CD4-positive, alpha-beta memory T cell (primary cell): ENCODE measurements at regions not wholly inside any gene's neighbourhood (a gene's known extent, or its start where the extent isn't known, plus 50 kb on each side); places are given as distances from the start of the nearest gene placed in this dataset.

Experiments
- CTCF ChIA-PET: fragments of 350-600 bp; sonication (Branson Sonifier 250); formaldehyde crosslinking; loops from one replicate; lab custom pipeline; 2021; ENCODE audit warnings: inconsistent platforms; ENCODE audit not compliant: partially characterized antibody; lab: Charles Lee
- POLR2A ChIA-PET: fragments of 350-600 bp; sonication (Branson Sonifier 250); formaldehyde crosslinking; loops from one replicate; lab custom pipeline; 2021; ENCODE audit not compliant: partially characterized antibody; lab: Charles Lee
- DNase-seq, 5 donors: peaks; one replicate each; pipeline versions ENCODE4 v3.0.0 to v3.0.0-alpha.2; 2020 to 2022; ENCODE audit warnings: mixed read lengths in 1 of 5
- H3K27ac ChIP-seq: one replicate; pipeline ENCODE4 v1.7.0; 2013; ENCODE audit warnings: low read depth, low read length
- H3K27me3 ChIP-seq: 2 replicates; pipeline ENCODE4 v1.7.0; 2013; ENCODE audit warnings: mild to moderate bottlenecking, low read length, moderate library complexity; ENCODE audit not compliant: insufficient read depth
- H3K36me3 ChIP-seq: 2 replicates; pipeline ENCODE4 v1.7.0; 2013; ENCODE audit warnings: mild to moderate bottlenecking, low read length, moderate library complexity; ENCODE audit not compliant: insufficient read depth
- H3K4me1 ChIP-seq: 2 replicates; pipeline ENCODE4 v1.7.0; 2013; ENCODE audit warnings: mild to moderate bottlenecking, low read length, moderate library complexity; ENCODE audit not compliant: insufficient read depth
- H3K4me3 ChIP-seq, 2 donors: one replicate each; pipeline ENCODE4 v1.7.0; 2013; ENCODE audit warnings: low read length in 2 of 2, mild to moderate bottlenecking in 1 of 2
- H3K9me3 ChIP-seq, 2 donors: one replicate each; pipeline ENCODE4 v1.7.0; 2013; ENCODE audit warnings: low read length in 2 of 2, control low read depth in 1 of 2; ENCODE audit not compliant: control insufficient read depth in 1 of 2
- H3K27ac Mint-ChIP-seq, 7 donors: one replicate each; pipeline ENCODE4 v1.8.0; 2020 to 2021; ENCODE audit warnings: mixed read lengths in 7 of 7, mild to moderate bottlenecking in 6 of 7, inconsistent platforms in 3 of 7, moderate library complexity in 3 of 7
- H3K27me3 Mint-ChIP-seq, 2 donors: one replicate each; pipeline ENCODE4 v1.8.0; 2020 to 2021; ENCODE audit warnings: mixed read lengths in 2 of 2
- H3K36me3 Mint-ChIP-seq, 2 donors: one replicate each; pipeline ENCODE4 v1.8.0; 2020 to 2021; ENCODE audit warnings: mixed read lengths in 2 of 2, inconsistent platforms in 1 of 2, mild to moderate bottlenecking in 1 of 2
- H3K4me1 Mint-ChIP-seq, 4 donors: one replicate each; pipeline ENCODE4 v1.8.0; 2020 to 2021; ENCODE audit warnings: mixed read lengths in 4 of 4, mild to moderate bottlenecking in 1 of 4
- H3K4me3 Mint-ChIP-seq, 8 donors: one replicate each; pipeline ENCODE4 v1.8.0; 2020 to 2021; ENCODE audit warnings: mixed read lengths in 8 of 8, mild to moderate bottlenecking in 7 of 8, moderate library complexity in 6 of 8, inconsistent platforms in 3 of 8
- H3K9me3 Mint-ChIP-seq, 8 donors: one replicate each; pipeline ENCODE4 v1.8.0; 2020 to 2021; ENCODE audit warnings: mixed read lengths in 8 of 8, mild to moderate bottlenecking in 5 of 8, inconsistent platforms in 3 of 8, moderate library complexity in 1 of 8
- intact Hi-C: fragments of 100-400 bp; cut with micrococcal nuclease; formaldehyde crosslinking; loops from one replicate; pipeline ENCODE4 v1.15.1; 2023

GRCh38 chr12:114136631-114137030 lies 170.5 kb upstream of the RBM19 start:
- POLR2A ChIA-PET = no interaction called here
- Mint-ChIP-seq H3K4me1 (no peaks in the 10 kb centered on the region), H3K36me3 (no peaks in the 10 kb centered on the region), H3K9me3 (peaks cover 0 to 3% (median 0%) of the 10 kb centered on the region in 8 donors), H3K27me3 (no peaks in the 10 kb centered on the region), H3K27ac (no peak overlapping the region), H3K4me3 (no peak overlapping the region)
- no peaks in the 10 kb centered on the region for H3K9me3 ChIP-seq
- H3K4me3 ChIP-seq = no peak overlapping the region
- H3K4me1 ChIP-seq = no peaks in the 10 kb centered on the region
- H3K27me3 ChIP-seq = no peaks in the 10 kb centered on the region
- DNase-seq = no peak
- no peaks in the 10 kb centered on the region for H3K36me3 ChIP-seq
- intact Hi-C loops = no loop called here
- CTCF ChIA-PET = no interaction called here
- H3K27ac ChIP-seq = no peak overlapping the region

- Histone ChIP-seq H3K4me1 (no peaks in the 10 kb centered on the region), H3K27ac (no peak overlapping the region), H3K9me3 (no peaks in the 10 kb centered on the region), H3K4me3 (no peak overlapping the region), H3K36me3 (no peaks in the 10 kb centered on the region), H3K27me3 (no peaks in the 10 kb centered on the region)
- peaks cover 0 to 3% (median 0%) of the 10 kb centered on the region in 8 donors for H3K9me3 Mint-ChIP-seq
- ChIA-PET CTCF (interaction anchor here (0.6 kb wide), 1 partner anchor 29 kb away, joined by 3 read pairs; no protein-coding TSS in a partner anchor), POLR2A (no interaction called here)
- no peaks in the 10 kb centered on the region for H3K36me3 Mint-ChIP-seq
- no peak for DNase-seq
- intact Hi-C loops = no loop called here
- H3K27ac Mint-ChIP-seq = no peak overlapping the region
- no peak overlapping the region for H3K4me3 Mint-ChIP-seq
- H3K4me1 Mint-ChIP-seq = no peaks in the 10 kb centered on the region
- H3K27me3 Mint-ChIP-seq = no peaks in the 10 kb centered on the region
These were observed 168.8 kb upstream of the RBM19 start for GRCh38 chr12:114134922-114135321.

- Mint-ChIP-seq H3K4me3 (no peak overlapping the region), H3K9me3 (peaks cover 0 to 5% (median 0%) of the 10 kb centered on the region in 8 donors), H3K4me1 (no peaks in the 10 kb centered on the region), H3K27me3 (no peaks in the 10 kb centered on the region), H3K27ac (no peak overlapping the region), H3K36me3 (no peaks in the 10 kb centered on the region)
- no peaks in the 10 kb centered on the region for H3K27me3 ChIP-seq
- no peaks in the 10 kb centered on the region for H3K4me1 ChIP-seq
- no peak for DNase-seq
- H3K36me3 ChIP-seq = no peaks in the 10 kb centered on the region
- CTCF ChIA-PET = no interaction called here
- no peak overlapping the region for H3K4me3 ChIP-seq
- H3K27ac ChIP-seq = no peak overlapping the region
- intact Hi-C loops = no loop called here
- H3K9me3 ChIP-seq = no peaks in the 10 kb centered on the region
- POLR2A ChIA-PET = no interaction called here
These were observed 165.7 kb upstream of the RBM19 start for GRCh38 chr12:114131824-114132223.

GRCh38 chr12:114123108-114123507 lies 157.0 kb upstream of the RBM19 start:
- no peak overlapping the region for H3K4me3 ChIP-seq
- no peaks in the 10 kb centered on the region for H3K4me1 ChIP-seq
- no peak overlapping the region for H3K27ac ChIP-seq
- no peaks in the 10 kb centered on the region for H3K36me3 ChIP-seq
- Mint-ChIP-seq H3K27ac (no peak overlapping the region), H3K4me3 (no peak overlapping the region), H3K27me3 (peaks cover 0 to 3% of the 10 kb centered on the region in 2 donors), H3K36me3 (no peaks in the 10 kb centered on the region), H3K9me3 (peaks cover 0 to 5% (median 0%) of the 10 kb centered on the region in 8 donors), H3K4me1 (no peaks in the 10 kb centered on the region)
- no peaks in the 10 kb centered on the region for H3K9me3 ChIP-seq
- no peak for DNase-seq
- no peaks in the 10 kb centered on the region for H3K27me3 ChIP-seq
- CTCF ChIA-PET = no interaction called here
- POLR2A ChIA-PET = no interaction called here
- intact Hi-C loops = no loop called here

- H3K4me1 ChIP-seq = no peaks in the 10 kb centered on the region
- H3K36me3 ChIP-seq = no peaks in the 10 kb centered on the region
- Mint-ChIP-seq H3K9me3 (peaks cover 0 to 2% (median 0%) of the 10 kb centered on the region in 8 donors), H3K4me1 (no peaks in the 10 kb centered on the region), H3K36me3 (no peaks in the 10 kb centered on the region), H3K27me3 (peaks cover 0 to 3% of the 10 kb centered on the region in 2 donors), H3K4me3 (no peak overlapping the region), H3K27ac (no peak overlapping the region)
- no peak overlapping the region for H3K4me3 ChIP-seq
- H3K27me3 ChIP-seq = no peaks in the 10 kb centered on the region
- no peak for DNase-seq
- ChIA-PET CTCF (no interaction called here), POLR2A (no interaction called here)
- no peaks in the 10 kb centered on the region for H3K9me3 ChIP-seq
- no peak overlapping the region for H3K27ac ChIP-seq
- intact Hi-C loops = no loop called here
These were observed 155.9 kb upstream of the RBM19 start for GRCh38 chr12:114122016-114122415.

- Mint-ChIP-seq H3K4me3 (no peak overlapping the region), H3K27me3 (no peaks in the 10 kb centered on the region), H3K36me3 (no peaks in the 10 kb centered on the region), H3K27ac (no peak overlapping the region), H3K4me1 (no peaks in the 10 kb centered on the region), H3K9me3 (peaks cover 0 to 11% (median 3%) of the 10 kb centered on the region in 8 donors)
- CTCF ChIA-PET = no interaction called here
- no peaks in the 10 kb centered on the region for H3K4me1 ChIP-seq
- H3K9me3 ChIP-seq = no peaks in the 10 kb centered on the region
- POLR2A ChIA-PET = no interaction called here
- no peak overlapping the region for H3K27ac ChIP-seq
- intact Hi-C loops = no loop called here
- no peaks in the 10 kb centered on the region for H3K27me3 ChIP-seq
- no peaks in the 10 kb centered on the region for H3K36me3 ChIP-seq
- no peak overlapping the region for H3K4me3 ChIP-seq
- no peak for DNase-seq
These were observed 153.2 kb upstream of the RBM19 start for GRCh38 chr12:114119316-114119715.

- Histone ChIP-seq H3K9me3 (no peaks in the 10 kb centered on the region), H3K27ac (no peak overlapping the region), H3K4me3 (no peak overlapping the region), H3K27me3 (no peaks in the 10 kb centered on the region), H3K4me1 (no peaks in the 10 kb centered on the region), H3K36me3 (no peaks in the 10 kb centered on the region)
- intact Hi-C loops = no loop called here
- no peak overlapping the region for H3K27ac Mint-ChIP-seq
- no peak for DNase-seq
- peaks cover 0 to 9% (median 5%) of the 10 kb centered on the region in 8 donors for H3K9me3 Mint-ChIP-seq
- ChIA-PET CTCF (no interaction called here), POLR2A (no interaction called here)
- H3K4me3 Mint-ChIP-seq = no peak overlapping the region
- no peaks in the 10 kb centered on the region for H3K36me3 Mint-ChIP-seq
- peaks cover 4 to 9% of the 10 kb centered on the region in 2 donors for H3K27me3 Mint-ChIP-seq
- no peaks in the 10 kb centered on the region for H3K4me1 Mint-ChIP-seq
These were observed 130.3 kb upstream of the RBM19 start for GRCh38 chr12:114096461-114096860.

- no peak overlapping the region for H3K4me3 Mint-ChIP-seq
- intact Hi-C loops = no loop called here
These were observed 127.4 kb upstream of the RBM19 start for GRCh38 chr12:114093520-114093919.

More at GRCh38 chr12:114093520-114093919, 127.4 kb upstream of the RBM19 start:
- Histone ChIP-seq H3K36me3 (no peaks in the 10 kb centered on the region), H3K27me3 (no peaks in the 10 kb centered on the region), H3K27ac (no peak overlapping the region), H3K4me3 (no peak overlapping the region), H3K4me1 (no peaks in the 10 kb centered on the region), H3K9me3 (no peaks in the 10 kb centered on the region)
- H3K4me1 Mint-ChIP-seq = no peaks in the 10 kb centered on the region
- ChIA-PET POLR2A (no interaction called here), CTCF (no interaction called here)
- DNase-seq = no peak
- H3K27me3 Mint-ChIP-seq = peaks cover 2 to 6% of the 10 kb centered on the region in 2 donors
- peaks cover 0 to 9% (median 2%) of the 10 kb centered on the region in 8 donors for H3K9me3 Mint-ChIP-seq
- no peaks in the 10 kb centered on the region for H3K36me3 Mint-ChIP-seq
- no peak overlapping the region for H3K27ac Mint-ChIP-seq
